Breast epithelium (tissue), 3 donors: ENCODE measurements at regions not wholly inside any gene's neighbourhood (a gene's known extent, or its start where the extent isn't known, plus 50 kb on each side); places are given as distances from the start of the nearest gene placed in this dataset.

Experiments
- CTCF ChIP-seq, 3 donors: fragments of 450-650 bp; IDR thresholded peaks; one replicate each; pipeline ENCODE4 v1.5.1; 2016 to 2017; ENCODE audit warnings: antibody characterized with exemption in 3 of 3, mild to moderate bottlenecking in 3 of 3, moderate library complexity in 3 of 3
- POLR2AphosphoS5 ChIP-seq, 3 donors: sonication (generic); formaldehyde crosslinking; IDR thresholded peaks; one replicate each; pipeline ENCODE4 v1.6.1; 2017; ENCODE audit warnings: antibody characterized with exemption in 3 of 3

DNA sequence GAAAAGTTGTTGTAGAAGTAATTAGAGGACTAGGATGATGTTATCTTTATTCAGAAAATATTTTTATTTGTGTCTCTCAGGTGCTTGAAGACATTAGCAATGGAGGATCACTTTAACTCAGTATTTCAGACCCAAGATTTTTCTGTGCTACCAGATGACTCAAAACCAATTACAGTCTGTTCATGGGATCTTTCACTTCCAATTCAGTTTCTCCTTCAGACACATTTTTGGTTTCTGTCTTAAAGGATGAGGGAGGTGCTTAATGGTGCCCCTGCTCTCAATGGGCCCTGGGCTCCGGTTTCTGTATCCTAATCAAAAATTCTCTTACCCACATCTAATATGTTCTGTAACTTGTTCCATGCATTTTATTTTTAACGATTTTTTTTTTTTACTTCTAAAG lies 53.7 kb upstream of the HDAC4 start:
- TF ChIP-seq CTCF (IDR thresholded peaks at IDR 0.05) (no peak), POLR2AphosphoS5 (IDR thresholded peaks at IDR 0.05) (no peak)
